Gastrocnemius medialis (tissue), 4 donors: ENCODE measurements at regions not wholly inside any gene's neighbourhood (a gene's known extent, or its start where the extent isn't known, plus 50 kb on each side); places are given as distances from the start of the nearest gene placed in this dataset.

Experiments used
- ATAC-seq, 2 donors: fragments of 150-250 bp; one replicate each; pipeline ENCODE4 v1.9.1; 2016
- DNase-seq, 2 donors: peaks; one replicate each; pipeline ENCODE4 v3.0.0-alpha.2; 2019
- H3K27ac ChIP-seq, 4 donors: fragments of 200-600 bp; sonication (generic); 1 replicate in 1 of 4; 2 replicates in 3 of 4; pipeline ENCODE4 v1.5.1; 2016 to 2018; ENCODE audit warnings: mild to moderate bottlenecking in 2 of 4, moderate library complexity in 1 of 4
- H3K27me3 ChIP-seq, 3 donors: fragments of 200-600 bp; sonication (generic) in 2 of 3; 1 replicate in 1 of 3; 2 replicates in 2 of 3; pipeline versions ENCODE4 v1.5.1 to v1.6.0; 2016 to 2019; ENCODE audit warnings: mild to moderate bottlenecking in 1 of 3, moderate library complexity in 1 of 3
- H3K36me3 ChIP-seq, 2 donors: fragments of 200-600 bp; sonication (generic) in 1 of 2; one replicate each; pipeline ENCODE4 v1.5.1; 2017 to 2018
- H3K4me1 ChIP-seq, 2 donors: fragments of 200-600 bp; sonication (generic) in 1 of 2; one replicate each; pipeline ENCODE4 v1.5.1; 2016 to 2017; ENCODE audit warnings: mild to moderate bottlenecking in 2 of 2
- H3K4me3 ChIP-seq, 4 donors: fragments of 200-600 bp; sonication (generic) in 3 of 4; 1 replicate in 1 of 4; 2 replicates in 3 of 4; pipeline ENCODE4 v1.5.1; 2016 to 2019; ENCODE audit warnings: mild to moderate bottlenecking in 2 of 4
- H3K9me3 ChIP-seq, 3 donors: fragments of 200-600 bp; sonication (generic) in 2 of 3; 1 replicate in 1 of 3; 2 replicates in 2 of 3; pipeline ENCODE4 v1.5.1; 2016 to 2019
- CTCF ChIP-seq, 5 experiments: fragments of 450-650 bp in 3 of 5; fragments of 200-600 bp in 2 of 5; sonication (generic) in 2 of 5; IDR thresholded peaks in 4 of 5; conservative IDR thresholded peaks in 1 of 5; 1 replicate in 4 of 5; 2 replicates in 1 of 5; pipeline ENCODE4 v1.5.1; 2016 to 2019; ENCODE audit warnings: antibody characterized with exemption in 5 of 5, mild to moderate bottlenecking in 3 of 5, moderate library complexity in 3 of 5
- POLR2A ChIP-seq, 2 donors: fragments of 450-650 bp; IDR thresholded peaks; one replicate each; pipeline ENCODE4 v1.6.1; 2017; ENCODE audit warnings: antibody characterized with exemption in 2 of 2, mild to moderate bottlenecking in 2 of 2, moderate library complexity in 2 of 2
- in situ Hi-C, 4 donors: fragments of 200-750 bp; cut with MboI; loops; one replicate each; pipeline versions ENCODE4 v1.15.0 to v1.8.0; 2017; ENCODE audit warnings: low sequenced_read_pairs in 4 of 4
- intact Hi-C: fragments of 100-400 bp; cut with DNase I; formaldehyde crosslinking; loops from one replicate; pipeline ENCODE4 v1.15.1; 2023; ENCODE audit warnings: low total_unique reads

- in situ Hi-C loops (no loop called here), intact Hi-C loops (no loop called here)
- ATAC-seq (no peak), DNase-seq (no peak)
- no peak for TF ChIP-seq CTCF (IDR thresholded peaks at IDR 0.05 in 4 of 5, conservative IDR thresholded peaks at IDR 0.05 in 1 of 5)
- TF ChIP-seq POLR2A (IDR thresholded peaks at IDR 0.05) = no peak
- H3K4me1 ChIP-seq = no peaks in the 10 kb centered on the region
- H3K27ac ChIP-seq = no peak overlapping the region
- no peaks in the 10 kb centered on the region for H3K36me3 ChIP-seq
- H3K9me3 ChIP-seq = no peaks in the 10 kb centered on the region
- H3K4me3 ChIP-seq = no peak overlapping the region
- H3K27me3 ChIP-seq = no peaks in the 10 kb centered on the region
Measured at GRCh38 chr14:98375566-98375965, 896.4 kb downstream of the BCL11B start.

DNA sequence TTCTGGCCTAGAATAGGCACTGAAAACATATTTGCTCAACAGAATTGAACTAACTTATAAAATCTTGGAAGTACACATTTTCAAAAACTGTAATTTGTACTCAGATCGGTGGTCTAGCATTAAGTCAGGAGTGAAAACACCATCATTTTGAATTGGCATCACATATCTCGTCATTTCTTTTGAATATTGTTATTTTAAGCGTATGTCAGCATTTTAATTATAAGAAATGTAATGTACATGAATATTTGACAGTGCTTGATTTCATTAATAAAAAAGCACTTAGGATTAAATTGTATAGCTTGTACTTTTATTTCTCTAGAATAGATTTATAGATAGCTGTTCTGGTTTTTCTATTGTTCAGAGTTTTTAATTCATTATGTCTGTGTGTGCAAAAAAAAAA, 892.2 kb downstream of the BCL11B start:
- Histone ChIP-seq H3K27me3 (no peaks in the 10 kb centered on the region), H3K36me3 (no peaks in the 10 kb centered on the region), H3K9me3 (no peaks in the 10 kb centered on the region), H3K4me1 (no peaks in the 10 kb centered on the region), H3K27ac (no peak overlapping the region), H3K4me3 (no peak overlapping the region)
- DNase-seq (no peak), ATAC-seq (no peak)
- in situ Hi-C loops = no loop called here
- intact Hi-C loops = no loop called here
- TF ChIP-seq POLR2A (IDR thresholded peaks at IDR 0.05) (no peak), CTCF (IDR thresholded peaks at IDR 0.05 in 4 of 5, conservative IDR thresholded peaks at IDR 0.05 in 1 of 5) (no peak)

DNA sequence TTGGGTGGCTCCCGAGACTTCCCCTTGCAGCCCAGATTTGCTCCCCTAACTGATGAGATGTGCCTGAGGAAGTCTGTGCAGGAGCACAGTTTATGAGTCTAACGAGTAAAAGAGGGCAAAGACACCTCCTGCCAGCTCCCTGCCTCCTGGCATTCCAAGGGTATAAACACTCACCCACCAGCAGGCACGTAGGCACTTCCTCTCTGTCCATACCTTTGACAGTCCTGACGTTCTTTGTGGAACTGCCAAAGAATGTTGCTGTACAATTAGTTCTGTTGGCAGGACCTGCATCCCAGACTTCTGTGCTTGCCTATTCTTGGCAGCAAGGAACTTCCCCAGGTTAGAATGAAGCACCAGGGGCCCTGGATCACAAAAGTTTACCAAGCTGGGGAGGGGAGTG, 889.3 kb downstream of the BCL11B start:
- no peaks in the 10 kb centered on the region for H3K4me1 ChIP-seq
- DNase-seq (no peak), ATAC-seq (no peak)
- in situ Hi-C loops (no loop called here), intact Hi-C loops (no loop called here)
- no peaks in the 10 kb centered on the region for H3K36me3 ChIP-seq
- H3K4me3 ChIP-seq = no peak overlapping the region
- no peak overlapping the region for H3K27ac ChIP-seq
- H3K27me3 ChIP-seq = no peaks in the 10 kb centered on the region
- no peaks in the 10 kb centered on the region for H3K9me3 ChIP-seq
- TF ChIP-seq CTCF (IDR thresholded peaks at IDR 0.05 in 4 of 5, conservative IDR thresholded peaks at IDR 0.05 in 1 of 5) (no peak), POLR2A (IDR thresholded peaks at IDR 0.05) (no peak)

DNA sequence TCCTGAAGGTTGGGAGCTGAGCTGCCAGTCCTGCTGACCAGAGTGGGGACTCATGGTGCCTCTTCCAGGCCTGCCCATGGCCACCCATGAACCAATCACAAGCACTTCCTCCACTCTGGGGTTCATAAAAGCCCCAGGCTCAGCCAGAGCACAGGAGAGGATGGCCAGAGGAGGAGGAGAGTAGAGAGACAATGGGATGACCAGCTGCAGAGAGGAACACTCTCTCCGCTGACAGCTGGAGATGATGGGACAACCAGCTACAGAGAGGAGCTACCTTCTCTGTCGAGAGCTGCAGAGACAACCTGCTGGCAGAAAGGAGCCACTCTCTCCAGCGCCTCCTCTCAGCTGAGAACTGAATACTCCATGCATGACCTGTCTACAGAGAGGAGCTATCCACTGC, 886.1 kb downstream of the BCL11B start:
- H3K36me3 ChIP-seq = no peaks in the 10 kb centered on the region
- no peaks in the 10 kb centered on the region for H3K4me1 ChIP-seq
- TF ChIP-seq CTCF (IDR thresholded peaks at IDR 0.05 in 4 of 5, conservative IDR thresholded peaks at IDR 0.05 in 1 of 5) = no peak
- no peak for TF ChIP-seq POLR2A (IDR thresholded peaks at IDR 0.05)
- H3K27me3 ChIP-seq = no peaks in the 10 kb centered on the region
- no peaks in the 10 kb centered on the region for H3K9me3 ChIP-seq
- no peak for DNase-seq
- H3K27ac ChIP-seq = no peak overlapping the region
- no peak overlapping the region for H3K4me3 ChIP-seq
- in situ Hi-C loops = no loop called here
- no peak for ATAC-seq
- intact Hi-C loops = no loop called here

- no peak for TF ChIP-seq CTCF (IDR thresholded peaks at IDR 0.05 in 4 of 5, conservative IDR thresholded peaks at IDR 0.05 in 1 of 5)
- no peak for TF ChIP-seq POLR2A (IDR thresholded peaks at IDR 0.05)
- no peaks in the 10 kb centered on the region for H3K9me3 ChIP-seq
- H3K36me3 ChIP-seq = no peaks in the 10 kb centered on the region
- no peaks in the 10 kb centered on the region for H3K4me1 ChIP-seq
- intact Hi-C loops = no loop called here
- no peaks in the 10 kb centered on the region for H3K27me3 ChIP-seq
- no peak for ATAC-seq
- no peak overlapping the region for H3K4me3 ChIP-seq
- DNase-seq = no peak
- in situ Hi-C loops = no loop called here
- no peak overlapping the region for H3K27ac ChIP-seq
Measured at GRCh38 chr14:98391061-98391460, 880.9 kb downstream of the BCL11B start.
